Naive thymus-derived CD8-positive, alpha-beta T cell (primary cell): ENCODE measurements at regions not wholly inside any gene's neighbourhood (a gene's known extent, or its start where the extent isn't known, plus 50 kb on each side); places are given as distances from the start of the nearest gene placed in this dataset.
"Not testable (repeated sequence)": the region's sequence is repeated elsewhere in the genome, so short reads cannot be mapped to it uniquely, and the experiment has no call there.

ENCODE experiments used
- ATAC-seq, 2 donors: fragments of 150-1000 bp; cut with Tn5 transposase in 1 of 2; sonication (Bioruptor Pico), chemical (Tn5 transposase) in 1 of 2; 1 replicate in 1 of 2; 2 replicates in 1 of 2; pipeline ENCODE4 v1.10.0; 2021; ENCODE audit warnings: mild to moderate bottlenecking in 2 of 2, moderate library complexity in 2 of 2
- POLR2A ChIA-PET: fragments of 350-600 bp; sonication (Branson Sonifier 250); formaldehyde crosslinking; loops from one replicate; lab custom pipeline; 2021; ENCODE audit warnings: antibody characterized with exemption; lab: Charles Lee
- DNase-seq, 10 donors: peaks; one replicate each; pipeline versions ENCODE4 v3.0.0 to v3.0.0-alpha.2; 2020 to 2022
- H3K27ac Mint-ChIP-seq, 10 donors: one replicate each; pipeline ENCODE4 v1.8.0; 2020 to 2022; ENCODE audit warnings: mild to moderate bottlenecking in 10 of 10, mixed read lengths in 10 of 10, moderate library complexity in 4 of 10, inconsistent platforms in 1 of 10
- H3K27me3 Mint-ChIP-seq, 5 donors: one replicate each; pipeline ENCODE4 v1.8.0; 2021 to 2022; ENCODE audit warnings: mixed read lengths in 5 of 5
- H3K36me3 Mint-ChIP-seq, 3 donors: one replicate each; pipeline ENCODE4 v1.8.0; 2020 to 2022; ENCODE audit warnings: mixed read lengths in 3 of 3, mild to moderate bottlenecking in 2 of 3, inconsistent platforms in 1 of 3
- H3K4me1 Mint-ChIP-seq, 4 donors: one replicate each; pipeline ENCODE4 v1.8.0; 2021 to 2022; ENCODE audit warnings: mixed read lengths in 4 of 4
- H3K4me3 Mint-ChIP-seq, 10 donors: one replicate each; pipeline ENCODE4 v1.8.0; 2020 to 2022; ENCODE audit warnings: mild to moderate bottlenecking in 10 of 10, mixed read lengths in 10 of 10, moderate library complexity in 6 of 10, inconsistent platforms in 1 of 10
- H3K9me3 Mint-ChIP-seq, 9 donors: one replicate each; pipeline ENCODE4 v1.8.0; 2020 to 2022; ENCODE audit warnings: mixed read lengths in 9 of 9, mild to moderate bottlenecking in 3 of 9, inconsistent platforms in 1 of 9, moderate library complexity in 1 of 9

DNA sequence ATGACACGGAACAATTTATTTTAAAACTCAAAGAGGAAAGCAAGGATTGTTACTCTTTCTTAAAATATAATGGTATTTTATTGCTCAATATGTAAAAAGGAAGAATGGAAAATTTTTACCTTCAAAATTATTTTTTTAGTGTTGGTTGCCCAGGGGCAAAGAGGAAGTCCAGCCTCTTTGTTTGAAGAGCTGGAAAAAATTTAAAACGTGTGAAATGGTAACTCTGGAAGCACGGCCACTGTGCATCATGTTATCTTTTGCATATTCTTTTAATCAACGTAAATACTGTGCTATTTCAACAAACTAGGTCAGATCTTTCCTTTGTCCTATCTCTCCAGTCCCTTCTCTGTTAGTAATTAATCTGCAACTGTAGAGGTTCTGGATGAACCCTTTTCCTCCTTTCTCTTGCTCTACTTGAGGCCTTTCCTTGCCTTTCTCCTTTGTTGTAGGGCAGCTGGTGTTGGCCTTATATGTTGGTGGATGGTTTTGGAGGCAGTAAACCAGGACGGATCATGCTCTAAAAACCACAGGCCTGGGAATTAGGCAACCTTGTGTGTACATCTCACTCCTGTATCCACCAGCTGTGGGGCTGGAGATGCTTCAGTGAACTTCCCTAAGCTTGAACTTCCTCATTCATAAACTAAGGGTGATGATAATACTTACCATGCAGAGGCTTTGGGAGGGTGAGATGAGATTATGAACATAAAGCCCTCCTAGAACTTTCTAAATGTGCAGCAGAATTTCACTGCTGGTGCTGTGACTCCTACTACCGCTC is 143.3 kb downstream of the PRL start:
- POLR2A ChIA-PET: no interaction called here
- H3K9me3 Mint-ChIP-seq: no peaks in the 10 kb centered on the region
- H3K27me3 Mint-ChIP-seq: peaks cover under 1 to 33% (median 8%) of the 10 kb centered on the region in 5 donors
- no peak overlapping the region for H3K27ac Mint-ChIP-seq
- DNase-seq (no peak), ATAC-seq (no peak)
- peaks cover under 1 to 18% (median 5%) of the 10 kb centered on the region in 4 donors for H3K4me1 Mint-ChIP-seq
- peak overlapping the region in 1 of 10 donors; percentile 0 for H3K4me3 Mint-ChIP-seq
- H3K36me3 Mint-ChIP-seq: no peaks in the 10 kb centered on the region

DNA sequence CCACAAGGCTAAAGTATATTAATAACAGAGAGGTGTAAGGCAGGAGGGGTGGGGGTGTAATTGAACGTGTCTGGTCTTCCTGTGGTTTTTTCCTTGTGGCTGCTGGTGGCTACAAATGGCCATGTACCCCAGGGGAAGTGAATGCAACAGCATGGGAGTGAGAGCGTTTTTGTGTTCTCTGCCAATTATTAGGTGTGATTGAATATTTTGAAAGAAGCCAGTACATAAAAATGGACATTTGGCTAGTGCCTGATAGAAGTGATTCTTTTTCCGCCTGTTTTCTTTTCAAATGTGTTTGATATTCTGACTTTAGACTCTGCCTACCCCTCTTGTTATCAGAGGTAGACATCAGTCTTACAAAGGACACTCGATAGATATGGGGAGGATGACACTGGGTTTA is 141.3 kb downstream of the PRL start:
- peaks cover 0 to 20% (median 3%) of the 10 kb centered on the region in 5 donors for H3K27me3 Mint-ChIP-seq
- ATAC-seq (no peak), DNase-seq (no peak)
- H3K9me3 Mint-ChIP-seq: no peaks in the 10 kb centered on the region
- no peak overlapping the region for H3K27ac Mint-ChIP-seq
- peaks cover 0 to 11% (median 0%) of the 10 kb centered on the region in 4 donors for H3K4me1 Mint-ChIP-seq
- no peaks in the 10 kb centered on the region for H3K36me3 Mint-ChIP-seq
- POLR2A ChIA-PET: no interaction called here
- no peak overlapping the region for H3K4me3 Mint-ChIP-seq

DNA sequence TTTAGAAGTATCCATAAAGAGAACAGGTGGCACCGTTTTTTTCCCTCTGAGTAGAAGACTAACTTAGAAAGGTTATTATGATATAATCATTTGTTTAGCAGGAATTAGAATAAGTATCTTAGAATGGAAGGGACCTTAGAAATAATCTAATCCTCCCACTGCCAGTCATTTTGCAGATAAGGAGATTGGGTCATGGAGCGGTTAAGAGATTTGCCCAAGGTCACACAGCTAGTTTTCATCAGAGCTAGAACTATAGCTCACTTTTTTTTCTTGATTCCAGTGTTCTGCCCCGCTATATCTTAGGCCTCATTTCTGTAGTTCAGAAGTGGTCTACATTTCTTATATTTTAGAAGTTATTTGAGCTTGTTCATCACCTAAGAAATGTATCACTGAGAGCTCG is 139.6 kb downstream of the PRL start:
- peaks cover 0 to 11% (median 0%) of the 10 kb centered on the region in 4 donors for H3K4me1 Mint-ChIP-seq
- H3K4me3 Mint-ChIP-seq: no peak overlapping the region
- H3K27ac Mint-ChIP-seq: no peak overlapping the region
- POLR2A ChIA-PET: no interaction called here
- no peaks in the 10 kb centered on the region for H3K36me3 Mint-ChIP-seq
- DNase-seq (no peak), ATAC-seq (no peak)
- H3K9me3 Mint-ChIP-seq: no peaks in the 10 kb centered on the region
- peaks cover 0 to 19% (median 3%) of the 10 kb centered on the region in 5 donors for H3K27me3 Mint-ChIP-seq

DNA sequence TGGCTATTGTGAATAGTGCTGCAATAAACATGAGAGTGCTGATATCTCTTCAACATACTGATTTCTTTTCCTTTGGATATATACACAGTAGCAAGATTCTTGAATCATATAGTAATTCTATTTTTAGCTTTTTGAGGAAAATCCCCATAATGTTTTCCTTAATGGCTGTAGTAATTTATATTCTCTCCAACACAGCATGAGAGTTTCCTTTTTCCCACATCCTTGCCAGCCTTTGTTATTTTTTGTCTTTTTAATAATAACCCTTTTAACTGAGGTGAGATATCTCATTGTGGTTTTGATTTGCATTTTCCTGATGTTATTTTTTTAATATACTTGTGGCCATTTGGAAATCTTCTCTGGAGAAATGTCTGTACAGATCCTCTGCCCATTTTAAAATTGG is 132.6 kb downstream of the PRL start:
- H3K4me1 Mint-ChIP-seq: no peaks in the 10 kb centered on the region
- POLR2A ChIA-PET: no interaction called here
- H3K9me3 Mint-ChIP-seq: peaks cover 0 to 10% (median 4%) of the 10 kb centered on the region in 9 donors
- ATAC-seq (no peak), DNase-seq (no peak)
- no peak overlapping the region for H3K4me3 Mint-ChIP-seq
- H3K27me3 Mint-ChIP-seq: no peaks in the 10 kb centered on the region
- H3K27ac Mint-ChIP-seq: no peak overlapping the region
- H3K36me3 Mint-ChIP-seq: no peaks in the 10 kb centered on the region

DNA sequence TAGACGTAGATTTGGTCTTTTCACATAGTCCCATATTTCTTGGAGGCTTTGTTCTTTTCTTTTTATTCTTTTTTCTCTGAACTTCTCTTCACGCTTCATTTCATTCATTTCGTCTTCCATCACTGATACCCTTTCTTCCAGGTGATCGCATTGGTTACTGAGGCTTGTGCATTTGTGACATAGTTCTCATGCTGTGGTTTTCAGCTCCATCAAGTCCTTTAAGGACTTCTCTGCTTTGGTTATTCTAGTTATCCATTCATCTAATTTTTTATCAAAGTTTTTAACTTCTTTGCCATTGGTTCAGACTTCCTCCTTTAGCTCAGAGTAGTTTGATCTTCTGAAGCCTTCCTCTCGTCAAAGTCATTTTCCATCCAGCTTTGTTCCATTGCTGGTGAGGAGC is 125.8 kb downstream of the PRL start:
- ATAC-seq, H3K4me1 Mint-ChIP-seq, H3K27me3 Mint-ChIP-seq, H3K4me3 Mint-ChIP-seq, POLR2A ChIA-PET, H3K27ac Mint-ChIP-seq, DNase-seq: not testable (repeated sequence)
- Mint-ChIP-seq H3K36me3 (peaks cover 0 to 17% (median 6%) of the 10 kb centered on the region in 3 donors), H3K9me3 (peaks cover 9 to 52% (median 34%) of the 10 kb centered on the region in 9 donors)

DNA sequence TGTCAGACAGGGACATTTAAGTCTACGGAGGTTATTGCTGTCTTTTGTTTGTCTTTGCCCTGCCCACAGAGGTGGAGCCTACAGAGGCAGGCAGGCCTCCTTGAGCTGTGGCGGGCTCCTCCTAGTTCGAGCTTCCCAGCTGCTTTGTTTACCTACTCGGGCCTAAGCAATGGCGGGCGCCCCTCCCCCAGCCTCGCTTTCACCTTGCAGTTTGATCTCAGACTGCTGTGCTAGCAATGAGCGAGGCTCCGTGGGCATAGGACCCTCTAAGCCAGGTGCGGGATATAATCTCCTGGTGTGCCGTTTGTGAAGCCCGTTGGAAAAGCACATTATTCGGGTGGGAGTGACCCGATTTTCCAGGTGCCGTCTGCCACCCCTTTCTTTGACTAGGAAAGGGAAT is 125.0 kb downstream of the PRL start:
- H3K4me1 Mint-ChIP-seq, H3K27me3 Mint-ChIP-seq, ATAC-seq, POLR2A ChIA-PET, DNase-seq, H3K27ac Mint-ChIP-seq, H3K4me3 Mint-ChIP-seq: not testable (repeated sequence)
- Mint-ChIP-seq H3K9me3 (peaks cover 9 to 52% (median 34%) of the 10 kb centered on the region in 9 donors), H3K36me3 (peaks cover 0 to 17% (median 6%) of the 10 kb centered on the region in 3 donors)

DNA sequence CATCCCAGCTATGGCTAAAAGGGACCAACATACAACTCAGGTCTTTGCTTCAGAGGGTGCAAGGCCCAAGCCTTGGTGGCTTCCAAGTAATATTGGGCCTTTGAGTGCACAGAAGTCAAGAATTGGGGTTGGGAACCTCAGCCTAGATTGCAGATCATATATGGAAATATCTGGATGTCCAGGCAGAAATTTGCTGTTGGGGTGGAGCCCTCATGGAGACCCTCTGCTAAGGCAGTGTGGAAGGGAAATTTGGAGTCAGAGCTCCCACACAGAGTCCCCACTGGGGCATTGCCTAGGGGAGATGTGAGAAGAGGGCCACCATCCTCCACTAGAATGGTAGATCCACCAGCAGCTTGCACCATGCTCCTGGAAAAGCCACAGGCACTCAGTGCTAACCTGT is 123.5 kb downstream of the PRL start:
- peaks cover 9 to 52% (median 34%) of the 10 kb centered on the region in 9 donors for H3K9me3 Mint-ChIP-seq
- H3K27ac Mint-ChIP-seq: no peak overlapping the region
- no peaks in the 10 kb centered on the region for H3K4me1 Mint-ChIP-seq
- H3K27me3 Mint-ChIP-seq: peaks cover 0 to 3% (median 0%) of the 10 kb centered on the region in 5 donors
- DNase-seq (no peak), ATAC-seq (no peak)
- H3K4me3 Mint-ChIP-seq: no peak overlapping the region
- POLR2A ChIA-PET: no interaction called here
- peaks cover 0 to 17% (median 6%) of the 10 kb centered on the region in 3 donors for H3K36me3 Mint-ChIP-seq

DNA sequence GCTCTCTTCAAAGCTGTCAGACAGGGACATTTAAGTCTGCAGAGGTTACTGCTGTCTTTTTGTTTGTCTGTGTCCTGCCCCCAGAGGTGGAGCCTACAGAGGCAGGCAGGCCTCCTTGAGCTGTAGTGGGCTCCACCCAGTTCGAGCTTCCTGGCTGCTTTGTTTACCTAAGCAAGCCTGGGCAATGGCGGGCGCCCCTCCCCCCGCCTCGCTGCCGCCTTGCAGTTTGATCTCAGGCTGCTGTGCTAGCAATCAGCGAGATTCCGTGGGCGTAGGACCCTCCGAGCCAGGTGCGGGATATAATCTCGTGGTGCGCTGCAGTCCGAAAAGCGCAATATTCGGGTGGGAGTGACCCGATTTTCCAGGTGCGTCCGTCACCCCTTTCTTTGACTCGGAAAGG is 116.6 kb downstream of the PRL start:
- not testable (repeated sequence) for ATAC-seq

DNA sequence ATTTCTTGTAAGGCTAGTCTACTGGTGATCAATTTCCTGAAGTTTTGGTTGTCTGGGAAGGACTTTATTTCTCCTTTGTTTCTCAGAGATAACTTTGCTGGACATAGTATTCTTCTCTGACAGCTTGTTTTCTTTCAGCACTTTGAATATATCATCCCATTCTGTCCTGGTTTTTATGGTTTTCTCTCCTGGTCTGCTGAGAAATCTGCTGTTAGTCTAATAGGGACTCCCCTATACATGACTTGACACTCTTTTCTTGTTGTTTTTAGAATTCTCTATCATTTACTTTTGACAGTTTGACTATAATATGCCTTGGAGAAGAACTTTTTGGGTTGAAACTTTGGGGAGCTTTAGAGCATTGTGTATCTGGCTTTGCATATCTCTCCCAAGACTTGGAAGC is 112.5 kb downstream of the PRL start:
- Mint-ChIP-seq H3K4me3 (no peak overlapping the region), H3K27ac (no peak overlapping the region), H3K9me3 (peaks cover 13 to 50% (median 38%) of the 10 kb centered on the region in 9 donors), H3K27me3 (no peaks in the 10 kb centered on the region), H3K36me3 (peaks cover 0 to 47% (median 4%) of the 10 kb centered on the region in 3 donors), H3K4me1 (no peaks in the 10 kb centered on the region)
- ATAC-seq: no peak
- no peak for DNase-seq
- POLR2A ChIA-PET: no interaction called here

More for the DNA sequence above, 116.6 kb downstream of the PRL start:
- Mint-ChIP-seq H3K9me3 (peaks cover 13 to 48% (median 35%) of the 10 kb centered on the region in 9 donors), H3K36me3 (peaks cover 0 to 41% (median 4%) of the 10 kb centered on the region in 3 donors)
- H3K27me3 Mint-ChIP-seq, POLR2A ChIA-PET, DNase-seq, H3K4me3 Mint-ChIP-seq, H3K27ac Mint-ChIP-seq, H3K4me1 Mint-ChIP-seq: not testable (repeated sequence)

DNA sequence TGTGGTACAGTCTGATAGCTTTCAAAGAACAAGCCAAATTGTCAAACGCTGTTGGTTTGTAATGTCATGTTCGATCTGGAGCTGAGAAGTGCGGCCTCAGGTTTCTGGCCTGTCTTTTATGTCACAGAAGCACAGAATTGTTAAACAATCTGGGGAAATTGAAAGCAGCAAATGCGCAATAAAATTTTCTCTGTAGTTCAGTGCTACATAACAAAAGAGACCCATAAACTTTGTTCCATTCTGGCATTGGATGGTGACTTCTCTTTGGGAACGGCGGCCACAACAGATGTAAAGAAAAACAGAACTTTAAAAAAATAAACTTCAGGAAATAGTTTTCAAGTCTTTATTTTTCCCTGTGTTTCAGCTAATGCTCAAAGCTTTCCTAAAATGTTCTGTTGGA is 106.9 kb downstream of the PRL start:
- peaks cover 0 to 8% (median 0%) of the 10 kb centered on the region in 3 donors for H3K36me3 Mint-ChIP-seq
- H3K27me3 Mint-ChIP-seq: peaks cover 0 to 8% (median 0%) of the 10 kb centered on the region in 5 donors
- no peak overlapping the region for H3K27ac Mint-ChIP-seq
- peaks cover 0 to 9% (median 6%) of the 10 kb centered on the region in 9 donors for H3K9me3 Mint-ChIP-seq
- DNase-seq: no peak
- no peak for ATAC-seq
- peaks cover 0 to 2% (median 0%) of the 10 kb centered on the region in 4 donors for H3K4me1 Mint-ChIP-seq
- no peak overlapping the region for H3K4me3 Mint-ChIP-seq
- POLR2A ChIA-PET: no interaction called here

DNA sequence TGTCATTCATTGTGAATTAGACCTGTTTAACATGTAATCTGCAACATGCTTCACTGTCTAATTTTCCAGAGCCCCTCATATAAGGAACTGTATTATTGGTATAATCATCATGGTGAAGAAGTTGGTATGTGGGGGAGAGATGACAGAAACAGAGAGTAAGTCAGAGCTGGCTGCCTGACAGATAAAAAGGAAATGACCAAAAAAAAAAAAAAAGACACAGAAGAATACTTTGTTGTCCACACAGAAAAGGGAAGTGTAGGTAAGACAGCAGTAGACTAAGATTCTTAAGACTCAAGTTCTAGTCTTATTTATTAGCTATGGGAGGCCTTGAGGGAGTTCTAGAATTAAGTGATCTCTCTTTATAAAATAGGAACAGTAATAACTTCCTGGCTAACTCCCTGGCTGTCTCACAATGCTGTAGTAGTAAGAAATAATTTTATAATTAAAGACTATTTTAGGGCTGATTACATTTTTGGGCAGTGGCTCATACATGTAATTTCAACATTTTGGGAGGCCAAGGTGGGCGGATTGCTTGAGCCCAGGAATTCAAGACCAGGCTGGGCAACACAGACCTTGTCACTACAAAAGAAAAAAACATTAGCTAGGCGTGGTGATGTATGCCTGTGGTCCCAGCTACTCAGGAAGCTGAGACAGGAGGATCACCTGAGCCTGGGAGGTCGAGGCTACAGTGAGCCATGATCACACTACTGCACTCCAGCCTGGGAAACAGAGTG is 102.5 kb downstream of the PRL start:
- Mint-ChIP-seq H3K4me1 (peaks cover 0 to 2% (median 0%) of the 10 kb centered on the region in 4 donors), H3K9me3 (peaks cover 0 to 11% (median 0%) of the 10 kb centered on the region in 9 donors), H3K4me3 (no peak overlapping the region), H3K27ac (peak overlapping the region in 1 of 10 donors; percentile 78), H3K27me3 (peaks cover 0 to 8% (median 0%) of the 10 kb centered on the region in 5 donors), H3K36me3 (no peaks in the 10 kb centered on the region)
- no peak for DNase-seq
- ATAC-seq: no peak
- POLR2A ChIA-PET: no interaction called here

DNA sequence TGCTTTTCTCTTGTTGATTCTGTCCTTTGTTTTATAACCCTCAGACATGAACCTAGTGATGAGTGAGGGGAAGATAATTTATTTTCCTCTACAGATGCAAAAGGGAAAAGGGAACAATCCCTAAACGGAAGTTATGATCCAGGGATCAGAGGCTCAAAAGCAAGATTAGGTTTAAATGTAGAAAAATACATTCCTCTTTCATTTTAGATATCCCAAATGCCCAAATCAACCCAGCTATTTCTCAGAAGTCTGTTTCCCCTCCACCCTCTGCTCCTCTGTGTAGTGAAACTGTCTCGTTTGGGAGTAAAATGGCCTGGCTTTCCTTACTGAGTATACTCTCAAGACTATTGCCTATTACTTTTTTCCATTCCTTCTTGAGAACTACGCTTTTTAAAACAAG is 97.1 kb downstream of the PRL start:
- Mint-ChIP-seq H3K4me3 (no peak overlapping the region), H3K9me3 (peaks cover 0 to 14% (median 0%) of the 10 kb centered on the region in 9 donors), H3K27ac (no peak overlapping the region), H3K4me1 (no peaks in the 10 kb centered on the region), H3K27me3 (peaks cover 0 to 1% (median 0%) of the 10 kb centered on the region in 5 donors), H3K36me3 (no peaks in the 10 kb centered on the region)
- ATAC-seq (no peak), DNase-seq (no peak)
- POLR2A ChIA-PET: no interaction called here

DNA sequence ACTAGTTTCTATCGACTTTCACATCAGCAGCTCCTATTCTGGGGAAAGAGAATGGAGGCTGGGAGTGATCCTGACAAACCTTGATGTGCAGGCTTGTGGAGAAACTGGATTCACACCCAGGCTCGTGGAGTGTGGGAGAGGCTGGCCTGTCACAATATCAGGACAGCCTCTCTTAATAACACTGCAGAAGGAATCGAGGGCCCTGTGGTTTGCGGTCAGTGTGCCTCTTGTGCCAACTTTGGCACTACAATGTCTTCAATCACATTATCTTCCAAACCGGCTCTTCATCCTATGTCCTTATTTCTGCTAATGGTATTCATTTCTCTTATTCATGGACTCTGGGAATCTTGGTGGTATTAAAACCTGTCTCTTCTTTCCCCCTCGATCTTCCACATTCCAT is 92.7 kb downstream of the PRL start:
- Mint-ChIP-seq H3K27ac (no peak overlapping the region), H3K27me3 (peaks cover 0 to 1% (median 0%) of the 10 kb centered on the region in 5 donors), H3K9me3 (peaks cover 0 to 5% (median 0%) of the 10 kb centered on the region in 9 donors), H3K4me3 (no peak overlapping the region), H3K36me3 (no peaks in the 10 kb centered on the region), H3K4me1 (no peaks in the 10 kb centered on the region)
- DNase-seq: no peak
- POLR2A ChIA-PET: no interaction called here
- ATAC-seq: no peak
